ENCODE measurements at regions not wholly inside any gene's neighbourhood (a gene's known extent, or its start where the extent isn't known, plus 50 kb on each side); places are given as distances from the start of the nearest gene placed in this dataset.
A peak's percentile ranks its signal among the peaks of the same experiment; 100 is the strongest.

DNA sequence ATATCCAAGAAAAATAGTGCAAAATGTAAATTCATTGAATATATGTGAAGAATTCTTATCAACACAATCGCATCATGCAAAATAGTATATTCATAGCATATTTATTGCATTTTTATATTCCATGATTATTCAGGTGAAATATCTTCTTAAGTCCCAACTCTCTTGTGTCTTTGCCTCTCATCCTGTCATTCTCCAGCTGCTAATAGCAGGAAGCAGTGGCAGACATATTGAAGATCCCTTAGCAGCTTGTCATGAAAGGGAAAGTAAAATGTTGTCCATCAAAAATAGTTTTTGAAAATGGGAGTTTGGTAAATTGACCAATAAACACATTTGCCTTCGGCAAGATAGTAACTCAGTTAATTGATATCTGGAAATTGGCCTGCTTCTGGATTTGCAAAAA, 265.3 kb upstream of the TGFBR2 start:
- DNase-seq, result no peak

DNA sequence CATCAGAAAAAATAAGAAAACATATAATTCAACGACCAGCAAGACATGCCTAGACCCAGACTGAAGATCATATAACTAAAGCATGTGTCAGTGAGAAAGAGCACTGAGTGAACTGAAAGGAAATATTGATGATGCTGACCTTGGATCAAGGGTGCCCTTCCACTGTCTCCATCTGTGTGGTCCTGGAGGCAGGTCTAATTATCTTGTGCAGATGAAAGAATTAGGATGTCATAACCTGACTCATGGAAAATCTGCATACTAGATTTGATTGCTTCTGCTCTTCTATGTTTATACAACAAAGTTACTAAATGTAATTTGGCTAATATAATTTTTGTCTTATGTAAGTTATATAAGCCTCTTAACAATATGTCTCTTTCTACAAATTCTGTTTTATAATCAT, 264.6 kb upstream of the TGFBR2 start:
- DNase-seq, result no peak

DNA sequence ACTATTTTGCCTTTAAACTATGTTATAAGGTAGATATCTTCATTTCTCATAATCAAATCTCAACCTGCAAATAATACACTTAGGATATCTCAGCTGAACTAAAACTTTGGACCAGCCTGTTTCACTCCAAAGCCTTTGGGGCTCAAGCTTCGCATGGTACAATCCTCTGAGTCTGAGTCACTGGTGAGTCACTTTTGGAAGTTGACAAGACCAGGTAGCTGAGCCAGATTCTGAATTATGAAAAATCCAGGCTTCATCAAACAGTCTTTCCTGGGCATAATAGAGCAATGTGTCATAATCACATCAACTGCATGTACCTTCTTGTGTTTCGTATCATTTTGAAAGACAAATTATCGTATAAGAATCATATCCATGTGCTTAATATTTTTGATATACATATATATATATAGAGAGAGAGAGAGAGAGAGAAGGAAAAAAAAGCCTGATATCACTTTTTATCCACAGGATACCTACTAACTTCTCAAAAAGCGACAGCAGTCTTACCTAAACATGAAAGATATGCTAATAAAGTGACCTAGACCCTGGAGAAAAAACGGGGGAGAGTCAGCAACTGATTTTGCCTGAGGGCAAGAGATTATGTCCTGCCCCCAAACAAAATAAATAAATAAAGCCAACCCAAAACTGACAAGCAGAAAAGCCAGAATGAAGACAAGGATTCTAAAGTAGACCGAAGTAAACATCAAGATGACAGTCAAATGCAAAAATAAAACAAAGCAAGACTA, 263.9 kb upstream of the TGFBR2 start:
- DNase-seq, result no peak

DNA sequence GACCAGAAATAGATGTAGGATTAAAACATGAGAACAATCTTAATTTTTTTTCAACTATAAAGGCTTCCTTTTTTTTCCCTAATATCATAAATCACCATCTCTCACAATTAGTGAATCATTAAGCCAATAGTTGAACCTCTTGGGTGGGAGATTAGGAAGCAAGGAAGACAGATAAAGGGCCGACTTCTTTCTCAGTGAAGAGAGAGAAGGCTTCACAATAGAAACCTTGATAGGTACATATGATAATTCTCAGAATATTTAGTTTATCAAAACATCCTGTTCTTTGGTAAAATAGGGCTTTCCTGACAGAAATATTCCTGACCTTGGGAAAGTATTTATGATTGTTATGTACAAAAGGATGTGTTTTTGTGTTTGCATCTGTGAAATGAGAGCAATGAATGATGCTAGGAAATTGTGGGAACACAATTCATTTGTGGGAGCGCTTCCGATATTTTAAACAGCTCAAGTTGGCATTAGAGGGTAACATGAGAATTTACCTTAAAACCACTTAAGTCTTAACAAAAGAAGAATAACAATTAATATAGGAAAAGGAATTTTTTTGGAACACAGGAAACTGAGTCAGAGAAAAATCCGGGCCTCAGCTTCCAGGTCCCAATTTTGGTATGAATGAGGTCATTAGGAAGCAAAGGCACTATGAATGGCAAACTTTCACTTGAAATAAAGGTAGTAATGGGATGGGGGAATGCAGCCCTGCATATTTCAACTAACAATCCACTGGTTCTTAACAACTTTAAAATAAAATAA, 263.2 kb upstream of the TGFBR2 start:
- no peak for DNase-seq

DNA sequence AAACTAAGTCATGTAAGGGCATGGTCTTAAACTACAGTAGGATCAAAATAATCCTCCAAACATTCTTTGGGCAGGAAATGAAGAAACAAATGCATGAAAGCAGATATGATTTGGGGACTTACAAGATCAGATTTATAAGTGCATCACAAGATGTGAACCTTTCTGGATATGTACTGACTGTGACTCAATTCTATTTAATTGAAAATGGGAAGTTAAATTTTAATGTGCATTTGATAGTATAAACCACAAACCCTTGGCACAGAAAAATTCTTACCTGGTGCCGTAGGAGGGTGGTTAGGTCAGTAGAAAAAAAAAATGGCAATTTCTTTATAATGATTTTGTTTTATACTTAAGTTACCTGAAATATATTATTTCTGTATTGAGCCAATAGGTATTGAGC, 262.5 kb upstream of the TGFBR2 start:
- DNase-seq, result no peak

- DNase-seq, result no peak
These were observed 262.1 kb upstream of the TGFBR2 start for GRCh38 chr3:30344288-30344687.

DNA sequence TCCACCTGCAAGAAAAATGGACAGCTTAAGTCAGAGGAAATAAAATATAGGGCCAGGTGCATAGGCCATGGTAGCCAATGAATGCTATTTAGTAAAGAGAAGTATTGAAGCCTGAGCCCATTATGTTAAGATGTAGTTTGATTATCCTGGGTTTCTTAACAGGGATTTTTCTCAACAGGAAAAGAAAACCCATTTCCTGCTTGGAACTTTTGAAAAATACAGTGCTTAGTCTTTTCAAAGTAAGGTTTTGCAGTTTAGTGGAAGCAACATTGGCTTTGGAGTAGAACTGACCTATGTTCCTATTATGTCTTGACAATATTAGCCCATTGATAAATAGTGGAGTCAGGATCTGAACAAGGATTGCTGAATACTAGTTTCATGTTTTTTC, 259.5 kb upstream of the TGFBR2 start:
- no peak for DNase-seq

GRCh38 chr3:30347679-30348216, 258.7 kb upstream of the TGFBR2 start:
- peak; percentile 66 to 89 for DNase-seq

DNA sequence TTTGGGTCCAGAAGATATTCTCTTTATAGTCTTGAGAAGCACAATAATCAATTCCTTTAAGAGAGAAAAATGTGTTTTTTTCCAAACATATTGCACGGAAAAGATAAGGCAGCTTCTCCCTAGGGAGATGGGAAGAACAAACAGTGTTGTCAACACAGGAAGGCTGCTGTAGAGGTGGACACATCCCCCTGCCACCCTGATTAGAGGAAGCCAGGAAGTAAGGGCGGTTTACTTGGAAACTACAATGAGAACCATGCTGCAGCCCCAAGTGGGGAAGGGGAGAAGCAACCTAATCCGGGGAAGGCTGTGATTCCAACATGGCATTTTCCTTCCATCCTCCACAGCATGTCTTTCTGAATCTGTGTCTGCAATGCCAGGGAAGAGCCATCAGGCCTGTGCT, 256.9 kb upstream of the TGFBR2 start:
- DNase-seq, result no peak

DNA sequence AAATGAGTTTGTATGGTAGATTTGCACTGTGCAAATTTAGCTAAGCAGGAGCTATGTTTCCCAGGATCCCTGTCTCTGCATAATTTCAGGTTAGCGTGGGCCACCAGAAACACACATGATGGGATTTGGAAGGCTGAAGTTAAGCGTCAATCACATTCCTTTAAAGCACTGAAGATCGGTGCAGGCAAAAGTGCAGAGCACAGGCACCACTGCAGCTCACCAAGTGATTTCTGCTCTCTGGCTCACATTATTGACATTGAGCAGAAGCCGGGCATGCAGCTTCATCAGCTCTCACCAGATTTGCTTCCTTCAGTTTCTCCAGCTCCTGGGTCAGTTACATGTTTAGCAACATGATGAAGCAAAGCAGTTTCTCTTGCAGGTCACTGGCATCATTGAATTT, 256.4 kb upstream of the TGFBR2 start:
- DNase-seq, result no peak

GRCh38 chr3:30350901-30351300, 255.5 kb upstream of the TGFBR2 start:
- DNase-seq, result no peak

- no peak for DNase-seq
These were observed 253.7 kb upstream of the TGFBR2 start for GRCh38 chr3:30352410-30353318.

DNA sequence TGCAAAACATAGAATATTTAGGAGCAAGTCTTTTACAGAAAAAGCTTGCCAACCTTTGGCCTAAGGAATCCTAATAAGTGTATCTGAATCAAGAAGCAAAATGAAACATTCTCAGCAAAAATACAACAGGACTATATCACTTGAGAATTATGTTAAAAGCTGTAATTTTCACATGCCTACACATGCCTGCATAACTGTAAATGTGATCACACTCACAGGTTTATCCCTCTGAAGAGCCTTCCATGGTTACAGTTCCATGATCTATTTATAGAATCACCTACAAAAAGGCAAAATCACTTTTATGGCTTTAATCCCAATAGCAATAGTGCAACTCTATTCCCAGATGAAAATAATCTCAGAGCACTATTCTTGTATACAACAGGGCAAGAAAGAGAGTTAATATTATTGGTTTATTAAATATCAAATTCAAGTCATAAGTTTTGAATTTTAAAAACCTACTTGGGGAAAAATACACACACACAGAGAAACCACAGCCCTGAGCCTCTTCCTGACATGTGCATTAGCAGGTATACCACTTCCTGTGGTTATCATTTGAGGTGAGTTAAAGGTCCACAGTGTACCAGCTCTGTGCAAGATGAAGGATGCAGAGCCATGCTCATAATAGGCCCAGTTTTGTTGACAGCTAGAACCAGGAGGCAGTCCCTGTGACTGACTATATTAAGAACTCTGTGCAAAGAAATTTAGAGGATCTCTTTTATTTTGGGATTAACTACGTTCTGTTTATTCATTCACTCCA, 252.5 kb upstream of the TGFBR2 start:
- DNase-seq, result peak in 1 of 2 experiments; percentile 13

- DNase-seq, result no peak
These were observed 251.9 kb upstream of the TGFBR2 start for GRCh38 chr3:30354513-30354912.

DNA sequence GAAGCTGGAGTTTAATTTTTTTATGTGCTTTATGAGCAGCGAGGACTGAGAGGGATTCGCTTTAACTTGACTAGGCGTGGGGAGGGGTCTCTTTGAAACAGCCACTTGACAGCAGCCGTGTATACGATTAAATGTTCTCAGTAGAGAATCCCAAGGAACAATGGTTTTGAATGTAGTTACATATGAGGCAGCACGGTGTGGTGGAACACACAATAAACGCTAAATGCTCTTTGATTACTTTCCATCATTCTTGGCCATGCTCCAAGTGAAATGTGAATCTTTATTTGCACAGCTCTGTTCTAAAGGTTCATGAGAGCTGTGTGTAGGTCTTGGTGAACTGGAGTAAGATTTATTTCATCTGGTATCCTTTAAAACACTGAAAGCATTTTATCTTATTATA, 251.4 kb upstream of the TGFBR2 start:
- no peak for DNase-seq

DNA sequence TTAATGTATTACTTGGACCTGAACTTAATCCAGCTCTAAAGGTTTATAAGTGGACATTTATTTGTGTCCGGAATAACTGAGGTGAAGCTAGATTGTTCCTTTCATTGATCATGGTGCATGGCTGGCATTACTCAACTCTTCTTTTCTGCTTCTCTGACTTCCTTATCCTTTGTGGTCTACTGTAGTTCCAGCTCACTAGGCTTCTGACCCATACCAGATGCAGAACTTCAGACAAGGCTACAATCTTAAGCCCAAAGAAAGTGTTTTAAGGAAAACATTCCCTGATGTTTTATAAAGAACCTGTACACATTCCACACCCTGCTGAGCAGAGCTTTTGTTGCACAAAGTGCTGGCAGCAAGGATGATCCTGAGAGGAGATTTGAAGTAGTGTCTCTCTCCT, 250.8 kb upstream of the TGFBR2 start:
- DNase-seq, result no peak

DNA sequence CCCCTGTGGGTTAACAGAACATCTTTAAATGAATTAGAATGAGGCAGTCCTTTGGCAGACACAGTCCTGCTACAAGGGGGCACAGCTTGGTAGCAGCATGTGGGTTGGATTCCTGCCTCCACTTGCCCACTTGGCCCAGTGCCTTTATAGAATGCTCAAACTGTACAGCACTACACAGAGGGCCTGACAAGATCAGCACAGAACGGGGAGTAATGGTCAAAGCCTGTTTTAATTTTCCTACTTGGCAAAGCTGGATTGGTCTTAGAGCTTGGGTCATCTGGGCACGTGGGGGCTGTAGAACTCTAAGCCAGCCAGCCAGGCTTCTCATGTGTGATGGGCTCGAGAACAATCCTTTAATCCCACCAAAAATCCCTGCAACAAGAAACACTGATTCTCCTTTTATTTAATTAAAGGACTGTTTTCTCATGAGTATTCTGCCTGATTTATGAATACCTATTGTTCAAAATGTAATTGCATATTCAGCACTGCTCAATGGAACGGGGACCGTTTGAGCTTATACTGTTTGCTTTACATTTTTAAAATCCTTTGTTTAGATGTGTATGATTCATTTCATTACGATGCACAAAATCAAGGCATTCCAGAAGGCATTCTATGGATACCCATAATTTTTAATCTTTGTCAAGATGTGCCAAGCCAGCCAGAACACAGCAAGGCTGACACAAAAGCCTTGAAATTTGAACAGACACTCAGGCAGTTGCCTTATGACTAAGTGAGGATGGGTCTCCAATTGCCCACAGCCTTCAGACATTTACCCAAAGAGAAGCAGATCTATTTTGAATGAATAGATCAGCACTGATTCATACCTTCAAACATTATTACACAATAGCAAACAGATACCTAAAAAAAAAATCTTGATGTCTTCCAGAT, 249.3 kb upstream of the TGFBR2 start:
- DNase-seq, result no peak

GRCh38 chr3:30357897-30358296, 248.5 kb upstream of the TGFBR2 start:
- DNase-seq, result no peak

DNA sequence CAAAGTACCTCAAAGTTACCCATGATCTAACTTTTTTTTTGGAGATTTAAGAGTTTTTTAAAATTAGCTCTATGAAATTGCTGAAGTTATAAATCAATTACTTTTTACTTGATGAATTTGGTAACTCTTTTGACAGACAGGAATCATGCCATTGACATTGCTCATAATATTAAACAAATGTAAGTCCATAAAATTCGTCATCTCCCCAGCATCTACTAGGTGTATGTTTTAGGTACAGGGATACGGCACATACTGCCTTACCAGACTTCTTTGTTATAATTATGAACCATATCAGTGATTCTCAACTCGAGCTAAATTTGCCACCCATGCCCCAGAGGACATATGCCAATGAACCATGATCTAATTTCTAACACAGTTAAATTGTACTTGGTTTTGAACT, 247.5 kb upstream of the TGFBR2 start:
- DNase-seq, result no peak

DNA sequence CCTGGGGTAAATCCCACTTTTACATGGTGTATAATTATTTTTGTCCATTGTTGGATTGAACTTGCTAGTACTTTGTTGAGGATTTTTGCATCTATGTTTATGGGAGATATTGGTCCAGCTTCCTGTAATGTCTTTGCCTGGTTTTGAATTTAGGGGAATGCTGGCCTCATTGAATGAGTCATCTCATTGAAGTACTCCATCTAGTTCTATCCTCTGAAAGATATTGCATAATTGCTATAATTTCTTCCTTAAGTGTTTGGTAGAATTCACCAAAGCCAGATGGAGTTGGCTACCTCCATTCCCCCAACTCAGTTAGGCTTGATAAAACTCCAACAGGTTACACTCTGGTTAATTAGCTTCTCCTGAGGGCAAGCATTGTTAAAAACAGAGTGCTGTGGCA, 237.4 kb upstream of the TGFBR2 start:
- no peak for DNase-seq

DNA sequence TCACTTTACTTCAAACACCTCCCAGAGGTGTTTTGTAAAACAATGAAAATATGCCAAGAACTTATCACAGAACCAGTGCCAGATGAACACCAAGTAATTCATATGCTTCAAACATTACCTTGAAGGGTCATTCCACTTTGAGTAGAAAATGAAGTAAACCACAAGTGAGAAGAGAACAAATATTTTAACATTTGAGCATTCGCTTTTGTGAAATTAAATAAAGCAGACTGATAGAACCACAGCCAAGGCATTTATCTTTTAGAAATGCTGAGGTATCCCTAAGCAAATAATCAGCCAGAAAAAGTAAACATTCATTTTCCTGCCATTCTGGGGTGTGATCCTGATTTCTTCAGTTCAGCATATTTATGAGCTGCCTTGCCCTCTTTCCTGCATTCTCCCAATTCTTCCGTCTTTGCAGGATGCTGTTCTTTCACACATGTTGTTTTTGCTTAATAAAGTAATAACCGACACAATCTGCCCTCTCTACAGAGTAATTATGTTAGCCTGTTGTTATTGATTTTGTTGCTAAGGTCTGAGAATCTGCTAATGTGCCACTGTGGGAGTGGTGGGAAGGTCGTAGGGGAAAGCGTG, 235.6 kb upstream of the TGFBR2 start:
- DNase-seq, result no peak

Data from NCI-H524 (cell line).